Vagina (tissue), 2 donors: ENCODE measurements at regions not wholly inside any gene's neighbourhood (a gene's known extent, or its start where the extent isn't known, plus 50 kb on each side); places are given as distances from the start of the nearest gene placed in this dataset.

Experiments
- DNase-seq, 2 donors: peaks; one replicate each; pipeline ENCODE4 v3.0.0-alpha.2; 2017; ENCODE audit errors: extremely low spot score in 2 of 2
- H3K27ac ChIP-seq: fragments of 200-600 bp; sonication (generic); one replicate; pipeline ENCODE4 v1.5.1; 2019
- H3K27me3 ChIP-seq: fragments of 200-600 bp; sonication (generic); one replicate; pipeline ENCODE4 v1.5.1; 2019
- H3K36me3 ChIP-seq, 2 donors: fragments of 200-600 bp; sonication (generic); one replicate each; pipeline ENCODE4 v1.5.1; 2017 to 2019
- H3K4me1 ChIP-seq: fragments of 200-600 bp; sonication (generic); one replicate; pipeline ENCODE4 v1.5.1; 2019
- H3K4me3 ChIP-seq, 2 donors: fragments of 200-600 bp; sonication (generic); 1 replicate in 1 of 2; 2 replicates in 1 of 2; pipeline ENCODE4 v1.5.1; 2016 to 2019
- H3K9me3 ChIP-seq: fragments of 200-600 bp; sonication (generic); one replicate; pipeline ENCODE4 v1.5.1; 2019
- CTCF ChIP-seq, 3 experiments: fragments of 450-650 bp in 2 of 3; fragments of 200-600 bp in 1 of 3; sonication (generic) in 1 of 3; IDR thresholded peaks; one replicate each; pipeline ENCODE4 v1.5.1; 2017 to 2019; ENCODE audit warnings: antibody characterized with exemption in 3 of 3, mild to moderate bottlenecking in 2 of 3, moderate library complexity in 2 of 3
- POLR2A ChIP-seq, 2 donors: fragments of 450-650 bp; IDR thresholded peaks; one replicate each; pipeline ENCODE4 v1.6.1; 2017; ENCODE audit warnings: antibody characterized with exemption in 2 of 2, mild to moderate bottlenecking in 2 of 2, moderate library complexity in 2 of 2
- POLR2AphosphoS5 ChIP-seq, 2 donors: sonication (generic); formaldehyde crosslinking; IDR thresholded peaks; one replicate each; pipeline ENCODE4 v1.9.0; 2017; ENCODE audit warnings: antibody characterized with exemption in 2 of 2, mild to moderate bottlenecking in 2 of 2, low read depth in 1 of 2; ENCODE audit not compliant: insufficient read depth in 1 of 2
- intact Hi-C: fragments of 100-400 bp; cut with DNase I; formaldehyde crosslinking; loops from one replicate; pipeline ENCODE4 v1.15.1; 2023

DNA sequence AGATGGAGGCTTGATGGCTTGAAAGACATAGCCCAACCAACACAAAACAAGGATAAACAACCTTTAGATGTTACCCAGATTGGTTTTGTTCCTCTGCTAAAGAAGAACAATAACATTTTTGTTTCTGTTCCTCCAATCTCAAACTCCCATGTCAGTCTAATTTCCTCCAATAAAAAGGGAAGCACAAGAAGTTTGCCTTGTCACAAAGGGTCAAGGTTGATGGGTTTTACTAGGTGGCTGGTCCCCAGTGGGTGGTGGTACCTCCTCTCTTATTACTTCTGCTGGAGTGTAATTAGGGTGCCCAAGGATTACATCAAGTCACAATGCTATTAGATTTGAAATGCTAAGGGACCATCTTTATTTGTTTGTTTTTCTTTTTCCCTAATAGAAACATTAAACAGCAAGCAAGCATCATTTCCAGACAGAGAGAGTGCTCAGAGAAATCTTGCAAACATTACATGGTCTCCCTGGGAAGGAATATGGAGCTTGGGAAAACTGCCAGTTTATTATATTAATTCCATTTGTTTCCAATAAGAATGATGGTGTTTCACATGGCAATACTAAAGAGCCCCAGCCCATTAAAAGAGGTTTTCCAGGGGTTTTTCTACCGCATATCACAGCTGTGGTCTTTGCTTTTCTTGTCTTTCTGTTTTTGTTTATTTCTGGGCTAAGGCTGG is 78.3 kb upstream of the AOAH start:
- intact Hi-C loops = no loop called here
- DNase-seq = no peak
- Histone ChIP-seq H3K27me3 (no peaks in the 10 kb centered on the region), H3K9me3 (no peaks in the 10 kb centered on the region), H3K36me3 (no peaks in the 10 kb centered on the region), H3K4me1 (no peaks in the 10 kb centered on the region), H3K4me3 (no peak overlapping the region), H3K27ac (no peak overlapping the region)
- TF ChIP-seq POLR2AphosphoS5 (IDR thresholded peaks at IDR 0.05; ENCODE audit: insufficient read depth in 1 of 2, low read depth in 1 of 2) (no peak), POLR2A (IDR thresholded peaks at IDR 0.05) (no peak), CTCF (IDR thresholded peaks at IDR 0.05) (no peak)

GRCh38 chr7:36796850-36797536 is 72.7 kb upstream of the AOAH start:
- H3K27me3 ChIP-seq = no peaks in the 10 kb centered on the region
- H3K36me3 ChIP-seq = no peaks in the 10 kb centered on the region
- no peak overlapping the region for H3K4me3 ChIP-seq
- peaks cover 7% of the 10 kb centered on the region for H3K4me1 ChIP-seq
- no peak overlapping the region for H3K27ac ChIP-seq
- TF ChIP-seq POLR2AphosphoS5 (IDR thresholded peaks at IDR 0.05; ENCODE audit: insufficient read depth in 1 of 2, low read depth in 1 of 2) (no peak), POLR2A (IDR thresholded peaks at IDR 0.05) (no peak)
- no peak for DNase-seq
- intact Hi-C loops = no loop called here
- no peaks in the 10 kb centered on the region for H3K9me3 ChIP-seq

DNA sequence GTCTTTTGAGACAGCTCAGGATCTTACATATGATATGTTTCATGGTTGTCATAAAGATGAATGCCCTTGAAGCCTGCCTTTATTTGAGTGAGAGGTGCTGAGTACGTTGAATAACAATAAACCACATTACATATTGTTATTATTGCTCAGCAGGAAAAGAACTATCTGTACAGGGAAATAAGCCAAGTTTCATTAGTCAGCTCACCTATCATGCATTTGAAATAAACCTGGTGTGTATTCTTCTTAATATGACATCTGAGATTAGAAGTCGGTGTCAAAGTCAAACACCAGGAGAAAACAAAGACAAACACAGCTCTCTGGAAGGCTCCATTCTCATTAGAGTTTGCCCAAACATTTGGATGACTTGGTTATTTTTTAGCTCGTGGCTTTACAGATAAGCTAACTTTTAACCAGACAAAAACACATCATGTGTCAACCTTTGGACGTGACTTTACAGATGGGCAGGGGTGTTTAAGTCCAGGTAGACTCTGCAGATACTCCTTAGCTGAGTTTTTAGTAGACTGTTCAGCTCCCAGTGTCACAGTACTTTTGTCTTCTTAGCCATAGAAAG is 71.2 kb upstream of the AOAH start:
- Histone ChIP-seq H3K4me3 (no peak overlapping the region), H3K27ac (no peak overlapping the region), H3K4me1 (peaks cover 7% of the 10 kb centered on the region), H3K27me3 (no peaks in the 10 kb centered on the region), H3K9me3 (no peaks in the 10 kb centered on the region), H3K36me3 (no peaks in the 10 kb centered on the region)
- intact Hi-C loops = no loop called here
- TF ChIP-seq CTCF (IDR thresholded peaks at IDR 0.05) = no peak
- TF ChIP-seq POLR2A (IDR thresholded peaks at IDR 0.05) = no peak
- peak in 1 of 2 donors; percentile 63 for TF ChIP-seq POLR2AphosphoS5 (IDR thresholded peaks at IDR 0.05; ENCODE audit: insufficient read depth in 1 of 2, low read depth in 1 of 2)
- no peak for DNase-seq

DNA sequence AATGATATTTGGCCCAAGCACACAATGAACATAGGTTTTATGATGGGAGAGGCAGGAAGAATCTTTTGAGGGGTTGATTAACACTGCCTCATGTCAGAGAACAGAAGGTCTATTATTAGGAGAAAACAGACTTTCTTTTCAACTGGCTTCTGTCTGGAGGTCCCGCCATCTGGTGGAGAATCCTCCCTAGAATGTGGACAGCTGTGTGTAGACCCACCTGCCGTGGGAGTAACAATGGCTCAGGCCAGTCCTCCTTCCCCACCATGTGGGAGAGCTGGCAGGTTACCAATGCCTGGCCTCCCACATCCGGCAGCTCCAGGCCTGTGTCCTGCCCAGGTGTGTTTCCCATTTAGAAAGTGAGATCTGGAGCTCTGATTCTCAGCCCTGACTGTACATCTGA is 70.4 kb upstream of the AOAH start:
- Histone ChIP-seq H3K36me3 (no peaks in the 10 kb centered on the region), H3K27ac (no peak overlapping the region)

GRCh38 chr7:36792421-36792820 is 68.1 kb upstream of the AOAH start:
- intact Hi-C loops = no loop called here
- H3K4me1 ChIP-seq = peaks cover 7% of the 10 kb centered on the region
- no peak for DNase-seq
- no peaks in the 10 kb centered on the region for H3K9me3 ChIP-seq
- no peak overlapping the region for H3K27ac ChIP-seq
- TF ChIP-seq POLR2AphosphoS5 (IDR thresholded peaks at IDR 0.05; ENCODE audit: insufficient read depth in 1 of 2, low read depth in 1 of 2) = no peak
- no peak for TF ChIP-seq POLR2A (IDR thresholded peaks at IDR 0.05)
- TF ChIP-seq CTCF (IDR thresholded peaks at IDR 0.05) = no peak
- no peaks in the 10 kb centered on the region for H3K27me3 ChIP-seq
- H3K4me3 ChIP-seq = no peak overlapping the region
- no peaks in the 10 kb centered on the region for H3K36me3 ChIP-seq

More for the DNA sequence above, 70.4 kb upstream of the AOAH start:
- H3K4me3 ChIP-seq = no peak overlapping the region
- H3K4me1 ChIP-seq = peaks cover 7% of the 10 kb centered on the region
- no peak for TF ChIP-seq POLR2AphosphoS5 (IDR thresholded peaks at IDR 0.05; ENCODE audit: insufficient read depth in 1 of 2, low read depth in 1 of 2)
- TF ChIP-seq POLR2A (IDR thresholded peaks at IDR 0.05) = no peak
- TF ChIP-seq CTCF (IDR thresholded peaks at IDR 0.05) = no peak
- intact Hi-C loops = no loop called here
- no peak for DNase-seq
- H3K9me3 ChIP-seq = no peaks in the 10 kb centered on the region
- no peaks in the 10 kb centered on the region for H3K27me3 ChIP-seq
